GM18517 (cell line): ENCODE measurements at regions not wholly inside any gene's neighbourhood (a gene's known extent, or its start where the extent isn't known, plus 50 kb on each side); places are given as distances from the start of the nearest gene placed in this dataset.

Experiments used
- ATAC-seq: cut with Tn5 transposase; IDR thresholded peaks from one replicate; pipeline ENCODE4 v1.9.1; 2021; ENCODE audit warnings: mild to moderate bottlenecking, moderate library complexity; ENCODE audit not compliant: unreplicated experiment

DNA sequence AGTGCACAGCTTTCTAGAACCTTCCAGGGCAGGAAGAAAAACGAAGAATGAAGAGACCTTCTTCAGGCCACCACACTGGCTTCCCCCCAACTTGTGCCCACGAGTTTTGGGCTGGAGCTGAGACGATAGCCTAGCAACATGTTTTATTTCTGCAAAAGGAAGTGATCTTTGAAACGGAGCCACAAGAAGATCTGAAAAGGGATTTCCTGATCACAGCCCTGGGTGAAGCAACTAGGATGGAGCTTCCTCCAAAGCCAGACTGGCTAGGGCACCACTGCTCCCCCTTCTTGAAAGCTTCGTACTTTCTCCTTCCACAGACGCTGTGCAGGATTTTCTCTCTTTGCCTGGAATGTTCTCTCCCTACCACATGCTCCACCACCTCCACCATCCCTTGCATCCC is 418.3 kb downstream of the MED13L start:
- no peak for ATAC-seq

DNA sequence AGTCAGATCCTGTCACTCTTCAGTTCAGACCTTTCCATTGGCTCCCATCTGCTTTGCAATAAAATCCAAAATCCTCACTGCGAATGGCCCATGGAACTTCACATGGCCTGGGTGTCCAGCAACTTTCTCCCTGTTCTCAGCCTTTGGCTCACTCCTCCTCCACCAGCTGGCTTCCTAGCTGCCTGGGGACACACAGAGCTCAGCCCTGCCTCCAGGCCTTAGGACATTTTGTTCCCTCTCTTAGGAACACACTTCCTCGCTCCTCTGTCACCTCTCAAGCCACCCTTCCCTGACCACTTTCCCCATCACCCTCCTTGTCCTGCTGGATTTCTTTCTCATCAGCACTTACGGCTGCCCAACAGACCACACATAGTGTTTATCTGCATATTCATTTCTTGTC is 419.6 kb downstream of the MED13L start:
- ATAC-seq, result no peak

DNA sequence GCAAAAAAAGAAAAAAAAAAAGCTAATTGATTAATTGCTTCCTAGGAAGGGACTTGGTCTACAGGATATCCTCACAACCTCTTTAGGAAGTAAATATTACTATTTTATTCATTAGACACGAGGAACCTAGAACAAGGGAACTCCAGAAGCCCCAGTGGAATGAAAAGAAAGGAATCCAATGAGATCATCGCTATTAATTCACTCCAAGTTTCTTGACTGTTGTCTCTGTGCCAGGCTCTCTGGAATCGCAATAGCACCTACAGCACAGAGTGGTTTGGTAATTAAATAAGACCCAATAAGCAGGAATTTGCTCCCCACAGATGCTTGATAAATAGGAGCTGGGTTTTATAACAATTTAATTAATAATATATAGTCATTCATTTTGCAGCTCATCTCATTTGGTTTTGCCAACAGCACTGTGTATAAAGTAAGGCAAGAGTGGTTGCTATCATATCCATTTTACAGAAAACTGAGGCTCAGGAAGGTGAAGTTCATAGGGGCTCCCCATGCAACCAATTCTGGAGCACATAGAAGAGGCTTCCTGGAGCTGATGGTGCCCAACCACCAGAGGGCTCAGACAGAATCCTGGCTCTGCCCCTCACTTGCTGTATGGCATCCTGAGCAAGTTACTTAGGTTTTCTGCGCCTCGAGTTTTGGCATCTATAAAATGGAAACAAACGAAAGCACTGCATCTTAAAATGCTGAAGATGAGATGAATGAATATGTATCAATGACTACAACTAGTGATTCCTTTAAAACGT is 420.2 kb downstream of the MED13L start:
- no peak for ATAC-seq

DNA sequence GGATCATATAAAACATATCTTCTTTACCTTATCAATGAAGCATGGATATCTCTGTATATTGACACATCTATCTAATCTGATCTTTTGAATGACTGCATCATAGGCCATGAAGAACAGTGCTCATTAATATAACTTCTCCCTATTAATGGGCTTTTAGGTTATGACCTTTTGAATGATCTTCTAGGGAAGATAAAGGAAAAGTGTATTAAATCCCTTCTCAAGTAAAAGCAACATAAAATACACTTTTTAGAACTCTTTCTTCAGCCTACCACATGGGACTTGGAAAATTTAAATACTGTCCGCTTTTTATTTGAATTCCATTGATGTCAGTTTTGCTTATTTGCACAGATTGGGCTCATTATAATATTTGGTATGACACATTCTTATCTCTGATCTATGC is 425.4 kb downstream of the MED13L start:
- no peak for ATAC-seq

DNA sequence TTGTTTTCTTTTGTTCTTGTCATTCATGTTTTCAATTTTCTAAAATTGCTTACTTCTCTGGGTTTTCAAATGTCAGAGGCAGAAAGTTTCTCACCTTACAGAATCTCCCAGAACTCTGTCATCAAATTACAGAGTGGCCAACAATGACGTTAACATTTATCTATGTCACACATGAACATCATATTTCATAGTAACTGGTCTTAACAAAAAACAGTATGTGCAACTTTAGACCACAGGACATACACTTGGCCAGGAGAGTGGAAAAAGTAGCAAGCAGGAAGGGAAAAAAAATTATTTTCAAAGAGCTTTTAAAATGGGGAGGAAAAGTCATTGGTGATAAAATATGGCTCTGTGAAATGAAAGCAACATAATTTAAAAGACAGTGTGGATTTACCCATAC is 426.5 kb downstream of the MED13L start:
- no peak for ATAC-seq

DNA sequence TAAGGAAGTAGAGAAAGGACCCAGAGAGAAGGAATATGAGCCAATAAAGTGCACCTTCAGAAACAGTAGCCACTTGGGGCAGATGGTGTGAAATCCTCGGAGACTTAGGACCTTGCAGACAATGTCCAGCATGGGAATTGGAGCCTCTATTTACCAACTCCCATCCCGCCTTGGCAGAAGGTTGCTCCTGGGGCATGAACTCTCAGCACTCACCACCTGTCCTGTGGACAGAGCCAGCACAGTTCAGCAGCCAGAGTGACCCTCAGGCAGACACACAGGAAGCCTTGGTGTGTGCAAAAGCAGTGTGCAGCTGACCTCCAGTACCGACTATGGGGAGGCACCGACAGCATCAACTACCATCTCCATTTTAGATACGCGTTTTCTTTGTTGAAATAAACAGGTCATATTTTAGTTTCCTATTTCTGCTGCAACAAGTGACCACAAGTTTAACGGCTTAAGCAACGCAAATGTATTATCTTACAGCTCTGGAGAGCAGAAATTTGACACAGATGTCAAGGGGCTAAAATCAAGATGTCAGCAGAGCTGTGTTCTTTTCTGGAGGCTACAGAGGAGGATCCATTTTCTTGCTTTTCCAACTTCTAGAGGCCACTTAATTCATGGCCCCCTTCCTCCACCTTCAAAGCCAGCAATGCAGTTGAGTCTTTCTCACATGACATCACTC is 428.1 kb downstream of the MED13L start:
- ATAC-seq, result no peak

DNA sequence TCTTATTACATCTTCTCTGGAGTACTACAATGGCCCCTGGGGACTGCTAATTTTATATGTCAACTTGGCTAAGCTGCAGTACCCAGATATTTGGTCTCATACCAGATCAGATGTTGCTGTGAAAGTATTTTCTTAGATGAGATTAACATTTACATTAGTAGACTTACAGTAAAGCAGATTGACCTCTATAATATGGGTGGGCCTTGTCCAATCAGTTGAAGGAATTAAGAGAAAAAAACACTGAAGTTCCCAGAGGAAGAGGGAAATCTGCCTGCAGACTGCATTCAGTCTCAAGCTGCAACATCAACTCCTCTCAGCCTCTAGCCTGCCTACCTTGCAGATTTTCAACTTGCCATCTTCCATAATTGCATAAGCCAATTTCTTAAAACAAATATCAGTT is 430.1 kb downstream of the MED13L start:
- ATAC-seq, result no peak

DNA sequence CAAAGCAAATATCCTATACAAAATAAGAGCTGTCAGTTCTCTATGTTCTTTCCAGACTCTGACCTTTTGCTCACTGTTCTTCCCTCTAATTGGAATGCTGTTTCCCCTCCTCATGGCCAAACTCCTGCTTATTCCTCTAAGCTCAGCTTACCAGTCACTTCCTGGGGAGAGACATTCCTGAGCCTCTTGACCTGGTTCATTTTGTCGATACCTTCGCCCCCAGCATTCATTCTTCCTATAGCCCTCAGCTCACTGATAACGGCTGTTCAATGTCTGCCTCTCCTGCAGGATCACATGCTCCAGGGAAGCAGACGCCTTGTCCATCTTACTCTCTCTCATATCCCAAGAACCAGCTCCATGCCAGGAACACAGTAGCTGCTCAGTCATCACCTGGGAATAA is 431.0 kb downstream of the MED13L start:
- ATAC-seq, result no peak

DNA sequence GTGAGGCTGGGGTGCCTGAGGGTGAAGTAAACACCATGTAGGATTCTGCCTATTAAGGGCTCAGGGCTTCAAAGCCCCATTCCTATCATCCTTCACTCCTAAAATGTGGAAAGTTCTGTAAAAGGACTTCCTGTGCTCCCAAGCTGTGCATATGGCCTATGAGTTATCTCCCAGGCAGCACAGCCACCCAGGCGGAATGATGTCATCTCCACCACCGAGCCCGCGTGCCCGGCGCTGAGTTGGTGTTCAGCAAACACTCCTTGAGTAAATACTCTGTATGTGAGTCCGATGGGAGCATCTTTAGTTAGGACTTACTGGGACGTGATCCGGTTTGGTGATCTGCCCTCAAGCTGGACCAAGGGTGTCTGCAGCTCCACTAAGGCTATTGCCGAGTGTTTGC is 437.3 kb downstream of the MED13L start:
- no peak for ATAC-seq

DNA sequence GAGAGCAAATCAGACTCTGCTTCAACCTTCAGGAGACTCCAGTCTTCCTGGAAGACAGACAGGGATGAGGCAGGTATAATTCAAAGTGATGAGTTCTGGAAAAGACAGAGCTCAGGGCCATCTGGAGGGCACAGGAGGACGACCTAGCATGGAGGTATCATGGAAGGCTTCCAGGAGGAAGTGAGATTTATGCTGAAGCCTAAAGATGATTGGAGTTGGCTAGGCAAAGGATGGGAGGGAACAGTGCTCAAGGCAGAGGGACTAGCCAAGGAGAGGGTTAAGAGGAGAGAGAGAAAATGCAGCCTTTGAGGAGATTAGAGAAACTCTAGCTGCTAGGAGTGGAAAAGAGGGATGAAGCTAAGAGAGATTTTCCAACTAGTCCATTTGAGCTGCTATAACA is 438.5 kb downstream of the MED13L start:
- ATAC-seq, result no peak

DNA sequence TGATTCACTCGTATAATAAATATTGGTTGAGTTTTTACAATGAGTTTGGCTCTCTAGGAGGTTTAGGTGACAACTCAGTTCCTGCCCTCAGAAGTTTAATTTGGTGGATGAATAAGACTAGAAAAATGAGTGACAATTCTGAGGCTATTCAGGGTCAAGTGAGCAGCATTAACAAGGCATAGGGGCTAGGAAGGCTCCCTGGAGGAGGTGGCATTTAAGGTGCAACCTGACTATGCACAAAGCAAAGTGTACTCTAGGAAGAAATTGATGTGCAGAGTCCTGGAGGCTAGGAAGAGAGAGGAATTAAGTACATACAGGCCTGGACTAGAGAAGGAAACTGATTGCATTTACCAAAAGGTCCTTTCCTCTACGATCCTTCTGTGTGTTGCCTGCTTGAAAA is 440.3 kb downstream of the MED13L start:
- ATAC-seq, result no peak

DNA sequence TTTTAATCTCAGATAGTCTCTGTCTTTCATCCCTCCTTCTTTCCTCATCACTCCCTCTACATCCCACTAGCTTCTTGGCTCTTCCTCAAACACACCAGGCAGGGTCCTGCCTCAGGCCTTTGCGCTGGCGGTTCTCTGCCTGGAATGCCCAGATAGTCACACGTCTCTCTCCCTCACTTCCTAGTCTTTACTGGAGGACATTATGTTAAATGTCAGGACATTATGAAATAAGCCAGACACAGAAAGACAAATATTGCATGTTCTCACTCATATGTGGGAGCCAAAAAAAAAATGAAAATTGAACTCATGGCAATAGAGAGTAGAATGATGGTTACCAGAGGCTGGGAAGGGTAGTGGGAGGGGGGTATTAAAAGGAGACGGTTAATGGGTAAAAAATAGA is 442.0 kb downstream of the MED13L start:
- no peak for ATAC-seq

DNA sequence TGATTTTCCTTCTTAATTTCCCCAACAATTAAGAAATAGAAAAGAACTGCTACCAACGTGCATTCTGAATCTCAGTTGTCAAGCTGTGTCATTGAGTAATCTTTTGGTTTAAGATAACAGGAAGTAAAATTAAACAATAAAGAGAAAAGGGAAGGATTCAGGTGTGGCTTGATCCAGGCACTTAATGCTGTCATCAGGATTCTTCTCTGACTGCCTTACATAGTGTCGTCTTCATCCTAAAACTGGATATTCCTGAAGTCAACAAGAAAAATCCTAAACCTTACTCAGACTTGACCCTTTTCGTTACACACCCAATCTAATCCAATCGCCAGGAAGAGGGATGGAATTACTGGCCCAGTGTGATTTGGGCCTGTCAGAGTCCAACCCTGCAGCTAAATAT is 443.8 kb downstream of the MED13L start:
- ATAC-seq, result no peak

DNA sequence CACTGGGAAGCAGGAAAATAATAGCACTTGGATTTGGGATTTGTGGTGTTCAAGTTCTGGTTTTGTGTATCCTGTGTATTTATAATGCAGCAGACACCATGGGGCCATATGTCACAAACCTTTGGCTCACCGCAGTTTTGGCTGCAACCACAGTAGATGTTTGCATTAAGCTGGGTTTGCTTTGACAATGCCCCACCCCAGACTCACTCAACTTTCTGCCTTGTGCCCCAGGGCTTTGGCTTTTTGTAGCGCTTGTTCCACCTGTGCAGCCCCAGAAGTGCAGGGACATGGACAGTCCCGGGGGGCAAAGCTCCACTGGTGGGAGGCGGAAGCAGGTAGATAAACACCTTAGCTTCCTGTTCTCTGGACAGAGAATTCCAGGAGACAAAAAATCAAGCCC is 446.9 kb downstream of the MED13L start:
- ATAC-seq, result no peak

DNA sequence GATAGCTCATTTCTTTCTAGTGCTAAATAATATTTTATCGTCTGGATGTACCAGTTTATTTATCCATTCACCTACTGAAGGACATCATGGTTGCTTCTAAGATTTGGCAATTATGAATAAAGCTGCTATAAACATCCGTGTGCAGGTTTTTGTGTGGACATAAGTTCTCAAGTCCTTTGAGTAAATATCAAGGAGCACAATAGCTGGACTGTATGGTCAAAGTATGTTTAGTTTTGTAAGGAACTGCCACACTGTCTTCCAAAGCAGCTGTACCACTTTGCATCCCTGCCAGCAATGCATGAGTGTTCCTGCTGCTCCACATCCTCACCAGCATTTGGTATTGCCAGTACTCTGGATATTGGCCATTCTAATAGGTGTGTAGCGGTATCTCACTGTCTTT is 447.4 kb downstream of the MED13L start:
- no peak for ATAC-seq

DNA sequence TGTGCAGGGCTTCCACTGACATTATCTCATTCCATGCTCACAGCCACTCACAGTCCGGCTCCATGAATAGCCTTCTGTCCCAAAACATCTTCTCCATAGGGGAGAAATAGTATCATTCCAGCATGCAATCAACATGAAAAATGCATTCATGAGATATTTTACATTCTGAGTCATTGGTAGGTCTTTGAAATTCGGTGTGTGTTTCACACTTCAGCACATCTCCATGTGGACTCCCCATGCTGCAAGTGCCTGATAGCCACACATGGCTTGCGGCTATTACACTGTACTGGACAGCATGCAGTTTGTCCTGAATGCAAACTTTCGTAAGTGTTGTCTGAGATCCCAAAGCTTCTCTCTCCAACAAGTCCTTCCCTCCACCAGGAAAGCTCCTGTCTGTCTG is 449.3 kb downstream of the MED13L start:
- no peak for ATAC-seq

DNA sequence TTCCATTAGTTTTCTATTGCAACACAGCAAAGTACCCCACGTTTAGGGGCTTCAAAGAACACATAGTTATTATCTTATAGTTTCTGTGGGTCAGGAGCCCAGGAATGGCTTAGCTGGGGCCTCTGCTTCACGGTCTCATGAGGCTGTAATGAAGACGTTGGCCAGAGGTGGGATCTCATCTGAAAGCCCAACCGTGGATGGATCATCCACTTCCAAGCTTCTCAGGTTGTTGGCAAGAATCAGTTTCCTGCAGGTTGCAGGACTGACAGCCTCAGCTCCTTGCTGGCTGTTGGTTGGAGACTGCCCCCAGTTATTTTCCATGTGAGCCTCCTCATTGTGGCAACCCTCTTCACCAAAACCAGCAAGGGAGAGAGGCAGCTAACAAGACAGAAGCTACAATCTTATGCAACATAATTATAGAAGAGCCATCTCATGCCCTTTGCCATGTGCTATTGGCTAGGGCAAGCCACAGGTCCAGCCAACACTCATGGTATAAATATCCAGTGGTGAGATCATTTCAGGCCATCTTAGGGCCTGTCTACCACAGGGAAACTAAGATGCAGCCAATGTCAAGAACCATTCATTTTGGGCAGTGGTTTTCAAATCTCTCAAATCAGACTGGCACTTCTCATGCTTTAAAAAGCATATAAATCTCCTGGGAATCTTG is 452.4 kb downstream of the MED13L start:
- no peak for ATAC-seq

DNA sequence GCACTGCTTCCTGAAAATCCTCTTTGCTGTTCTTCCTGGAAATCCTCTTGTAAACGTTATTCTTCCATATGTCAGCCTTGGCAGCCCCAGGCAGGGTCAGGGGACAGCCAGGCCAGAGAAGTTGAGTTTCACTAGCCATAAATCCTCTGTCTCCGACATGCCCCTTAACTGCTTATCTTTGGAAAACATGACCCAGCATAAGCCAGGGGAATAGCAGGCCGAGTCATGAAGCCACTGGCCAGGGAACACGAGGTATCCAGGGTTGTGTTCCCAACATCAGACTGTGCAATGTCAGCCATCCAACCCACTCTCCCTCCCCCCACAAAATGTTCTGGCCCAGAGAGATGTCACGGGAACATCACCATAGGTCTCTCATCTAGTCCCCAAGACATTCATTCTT is 453.9 kb downstream of the MED13L start:
- ATAC-seq, result no peak

DNA sequence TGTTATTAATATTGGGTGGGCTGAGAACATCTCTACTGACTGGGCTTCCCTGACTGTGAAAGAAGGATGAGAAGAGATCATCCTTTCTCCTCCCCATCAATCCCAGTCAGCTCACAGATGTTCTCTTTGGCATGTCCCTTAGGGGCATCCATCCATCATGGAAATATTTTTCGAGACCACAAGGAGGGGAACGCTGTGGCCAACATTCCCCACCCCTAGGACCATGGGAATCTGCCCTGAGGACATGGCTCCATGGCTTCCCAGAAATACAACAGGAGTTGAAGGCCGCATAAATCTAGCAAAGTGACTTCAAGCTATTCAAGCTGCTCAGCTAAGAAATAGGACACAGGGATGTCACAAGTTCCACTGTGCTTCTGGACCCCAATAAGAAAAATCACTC is 456.8 kb downstream of the MED13L start:
- ATAC-seq, result no peak

DNA sequence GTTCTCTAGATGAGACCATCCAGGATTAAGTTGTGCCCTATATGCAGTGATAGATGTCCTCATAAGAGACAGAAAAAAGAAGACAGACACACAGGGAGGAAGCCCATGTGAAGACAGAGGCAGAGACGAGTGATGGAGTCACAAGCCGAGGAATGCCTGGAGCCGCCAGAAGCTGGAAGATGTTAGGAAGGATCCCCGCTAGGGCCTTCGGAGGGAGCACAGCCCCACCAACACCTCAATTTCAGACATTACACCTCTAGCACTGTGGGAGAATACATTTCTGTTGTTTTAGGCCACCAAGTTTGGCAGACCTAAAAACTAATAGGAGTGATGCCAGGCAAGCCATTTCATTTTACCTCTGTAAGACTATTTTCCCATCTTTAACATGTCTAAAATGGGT is 458.5 kb downstream of the MED13L start:
- ATAC-seq, result no peak

DNA sequence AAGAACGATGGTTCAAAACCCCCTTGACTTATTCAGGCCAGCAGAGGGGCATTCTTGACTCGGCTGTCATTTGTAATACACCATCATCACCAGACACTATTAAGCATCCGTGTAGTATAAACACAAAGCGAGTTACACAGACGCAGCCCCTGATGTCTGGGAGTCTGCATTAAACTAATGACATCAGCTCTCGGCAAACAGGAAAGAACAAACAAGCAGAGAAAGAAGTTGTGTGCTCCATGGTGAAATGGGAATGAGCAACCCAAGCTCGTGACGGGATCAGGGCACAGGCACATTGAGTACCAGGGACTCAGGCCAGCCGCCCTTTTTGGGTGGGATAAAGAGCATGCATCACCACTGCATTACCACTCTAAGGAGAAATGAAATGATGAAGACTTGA is 460.1 kb downstream of the MED13L start:
- ATAC-seq, result no peak

DNA sequence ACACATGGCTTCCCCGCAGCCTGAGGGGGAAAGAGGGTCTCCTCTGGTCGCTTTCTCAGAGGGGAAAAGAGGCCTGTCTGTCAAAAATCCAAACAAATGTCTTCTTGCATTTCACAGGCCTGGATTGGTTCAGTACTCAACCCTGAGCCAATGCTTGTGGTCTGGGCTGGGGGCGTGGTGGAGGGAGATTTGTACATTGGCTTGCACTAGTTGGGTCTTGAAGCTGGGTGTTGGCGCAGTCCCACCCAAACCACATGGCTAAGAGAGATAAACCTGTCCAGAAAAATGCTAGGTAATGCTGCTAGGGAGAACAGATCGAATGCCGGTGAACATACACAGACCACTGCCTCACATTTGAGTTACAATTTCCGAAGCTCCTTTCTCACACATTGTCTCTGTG is 461.6 kb downstream of the MED13L start:
- ATAC-seq, result no peak
